ENCODE measurements at regions not wholly inside any gene's neighbourhood (a gene's known extent, or its start where the extent isn't known, plus 50 kb on each side); places are given as distances from the start of the nearest gene placed in this dataset.

- TF ChIP-seq FOS (IDR thresholded peaks at IDR 0.05; ENCODE audit: borderline replicate concordance, insufficient read depth, low read length) (no peak), JUN (IDR thresholded peaks at IDR 0.05; ENCODE audit: borderline replicate concordance, insufficient read depth, insufficient read length, low read depth) (no peak), EZH2 (IDR thresholded peaks at IDR 0.05; ENCODE audit: borderline replicate concordance, low read depth, low read length, severe bottlenecking) (no peak), POLR2A (IDR thresholded peaks at IDR 0.05; ENCODE audit: low read depth, low read length) (no peak), POLR2AphosphoS5 (IDR thresholded peaks at IDR 0.05; ENCODE audit: insufficient read depth, low read depth, low read length) (no peak)
- no TSS peak for BruUV-seq (replicated peaks)
- H3K79me2 ChIP-seq (ENCODE audit: control insufficient read depth, insufficient read depth, low read length): no peaks in the 10 kb centered on the region
- H4K20me1 ChIP-seq (replicated peaks; ENCODE audit: control insufficient read depth, extremely low read depth, insufficient read depth, low read length): no peaks in the 10 kb centered on the region
- no peak overlapping the region for H3K27ac ChIP-seq (ENCODE audit: insufficient read depth, low read depth, low read length)
- no peaks in the 10 kb centered on the region for H3K9me1 ChIP-seq (replicated peaks; ENCODE audit: control insufficient read depth, extremely low read depth, insufficient read depth, low read length)
- FAIRE-seq (no peak), DNase-seq (ENCODE audit: low read depth, low spot score) (no peak)
- H3K4me1 ChIP-seq (ENCODE audit: control insufficient read depth, extremely low read depth, insufficient read depth, low read length): no peaks in the 10 kb centered on the region
- no peaks in the 10 kb centered on the region for H3K36me3 ChIP-seq (ENCODE audit: control insufficient read depth in 2 of 2, extremely low read depth in 1 of 2, insufficient read depth in 2 of 2, low read length in 2 of 2)
- H3K27me3 ChIP-seq (ENCODE audit: control insufficient read depth in 2 of 2, insufficient read depth in 2 of 2, low read length in 2 of 2): no peaks in the 10 kb centered on the region
- no peak overlapping the region for H3K4me3 ChIP-seq (replicated peaks in 1 of 3; ENCODE audit: insufficient read depth in 1 of 3, low read depth in 1 of 3, low read length in 3 of 3)
- no peak overlapping the region for H3K9ac ChIP-seq (replicated peaks; ENCODE audit: extremely low read depth, insufficient read depth, low read length)
- no peak overlapping the region for H3K4me2 ChIP-seq (ENCODE audit: insufficient read depth, low read length)
- H2AFZ ChIP-seq (ENCODE audit: low read depth, low read length): no peak overlapping the region
- CTCF ChIA-PET: interaction anchor here (1.6 kb wide), 1 partner anchor 14 kb away, joined by 3 read pairs; no protein-coding TSS in a partner anchor
- H3K9me3 ChIP-seq (replicated peaks; ENCODE audit: control insufficient read depth, insufficient read depth, low read length): no peaks in the 10 kb centered on the region
- POLR2A ChIA-PET: no interaction called here
- intact Hi-C loops (cut with micrococcal nuclease): no loop called here
- dilution Hi-C loops (cut with MboI; ENCODE audit: extremely low pct_ligation_motif_present, low sequenced_read_pairs): no loop called here
Observed at GRCh38 chr12:88339254-88339949, 197.3 kb downstream of the TMTC3 start.

- no peak for TF ChIP-seq CTCF (IDR thresholded peaks at IDR 0.05; ENCODE audit: extremely low read depth in 1 of 2, insufficient read depth in 1 of 2, low read depth in 1 of 2, low read length in 2 of 2)
- no peak for TF ChIP-seq POLR2A (IDR thresholded peaks at IDR 0.05; ENCODE audit: low read depth, low read length)
- TF ChIP-seq MYC (IDR thresholded peaks at IDR 0.05; ENCODE audit: low read depth, low read length): no peak
- no peak for TF ChIP-seq JUN (IDR thresholded peaks at IDR 0.05; ENCODE audit: borderline replicate concordance, insufficient read depth, insufficient read length, low read depth)
- TF ChIP-seq POLR2AphosphoS5 (IDR thresholded peaks at IDR 0.05; ENCODE audit: insufficient read depth, low read depth, low read length): no peak
- no peak for TF ChIP-seq EZH2 (IDR thresholded peaks at IDR 0.05; ENCODE audit: borderline replicate concordance, low read depth, low read length, severe bottlenecking)
- TF ChIP-seq MAX (IDR thresholded peaks at IDR 0.05; ENCODE audit: insufficient read depth, insufficient read length): no peak
- no peak for TF ChIP-seq FOS (IDR thresholded peaks at IDR 0.05; ENCODE audit: borderline replicate concordance, insufficient read depth, low read length)
- no peak for TF ChIP-seq GATA2 (IDR thresholded peaks at IDR 0.05; ENCODE audit: insufficient read depth, insufficient read length, low read depth, low read length)
- Histone ChIP-seq H3K27ac (ENCODE audit: insufficient read depth, low read depth, low read length) (no peak overlapping the region), H3K36me3 (ENCODE audit: control insufficient read depth in 2 of 2, extremely low read depth in 1 of 2, insufficient read depth in 2 of 2, low read length in 2 of 2) (no peaks in the 10 kb centered on the region), H3K4me2 (ENCODE audit: insufficient read depth, low read length) (no peak overlapping the region), H4K20me1 (replicated peaks; ENCODE audit: control insufficient read depth, extremely low read depth, insufficient read depth, low read length) (no peaks in the 10 kb centered on the region), H3K79me2 (ENCODE audit: control insufficient read depth, insufficient read depth, low read length) (no peaks in the 10 kb centered on the region), H3K4me1 (ENCODE audit: control insufficient read depth, extremely low read depth, insufficient read depth, low read length) (no peaks in the 10 kb centered on the region), H3K27me3 (ENCODE audit: control insufficient read depth in 2 of 2, insufficient read depth in 2 of 2, low read length in 2 of 2) (no peaks in the 10 kb centered on the region), H3K9me3 (replicated peaks; ENCODE audit: control insufficient read depth, insufficient read depth, low read length) (no peaks in the 10 kb centered on the region), H2AFZ (ENCODE audit: low read depth, low read length) (no peak overlapping the region), H3K9me1 (replicated peaks; ENCODE audit: control insufficient read depth, extremely low read depth, insufficient read depth, low read length) (no peaks in the 10 kb centered on the region), H3K9ac (replicated peaks; ENCODE audit: extremely low read depth, insufficient read depth, low read length) (no peak overlapping the region), H3K4me3 (replicated peaks in 1 of 3; ENCODE audit: insufficient read depth in 1 of 3, low read depth in 1 of 3, low read length in 3 of 3) (no peak overlapping the region)
- CTCF ChIA-PET: interaction anchor here (1.6 kb wide), 1 partner anchor 15 kb away, joined by 3 read pairs; no protein-coding TSS in a partner anchor
- no TSS peak for BruUV-seq (replicated peaks)
- POLR2A ChIA-PET: no interaction called here
- dilution Hi-C loops (cut with MboI; ENCODE audit: extremely low pct_ligation_motif_present, low sequenced_read_pairs): no loop called here
- intact Hi-C loops (cut with micrococcal nuclease): no loop called here
- no peak for FAIRE-seq
- no peak for DNase-seq (ENCODE audit: low read depth, low spot score)
Observed at GRCh38 chr12:88339966-88340365, 197.9 kb downstream of the TMTC3 start.

Data from endothelial cell of umbilical vein (primary cell).